Glomerular endothelial cell (primary cell): ENCODE measurements at regions not wholly inside any gene's neighbourhood (a gene's known extent, or its start where the extent isn't known, plus 50 kb on each side); places are given as distances from the start of the nearest gene placed in this dataset.

Experiments
- DNase-seq: peaks from one replicate; pipeline ENCODE4 v3.0.0-alpha.2; 2011; ENCODE audit warnings: low read depth, low spot score; ENCODE audit errors: extremely low read depth

GRCh38 chr2:45275242-45275805 is 266.1 kb upstream of the SIX2 start:
- no peak for DNase-seq

- DNase-seq = no peak
Measured at GRCh38 chr2:45274250-45274926, 265.1 kb upstream of the SIX2 start.

DNA sequence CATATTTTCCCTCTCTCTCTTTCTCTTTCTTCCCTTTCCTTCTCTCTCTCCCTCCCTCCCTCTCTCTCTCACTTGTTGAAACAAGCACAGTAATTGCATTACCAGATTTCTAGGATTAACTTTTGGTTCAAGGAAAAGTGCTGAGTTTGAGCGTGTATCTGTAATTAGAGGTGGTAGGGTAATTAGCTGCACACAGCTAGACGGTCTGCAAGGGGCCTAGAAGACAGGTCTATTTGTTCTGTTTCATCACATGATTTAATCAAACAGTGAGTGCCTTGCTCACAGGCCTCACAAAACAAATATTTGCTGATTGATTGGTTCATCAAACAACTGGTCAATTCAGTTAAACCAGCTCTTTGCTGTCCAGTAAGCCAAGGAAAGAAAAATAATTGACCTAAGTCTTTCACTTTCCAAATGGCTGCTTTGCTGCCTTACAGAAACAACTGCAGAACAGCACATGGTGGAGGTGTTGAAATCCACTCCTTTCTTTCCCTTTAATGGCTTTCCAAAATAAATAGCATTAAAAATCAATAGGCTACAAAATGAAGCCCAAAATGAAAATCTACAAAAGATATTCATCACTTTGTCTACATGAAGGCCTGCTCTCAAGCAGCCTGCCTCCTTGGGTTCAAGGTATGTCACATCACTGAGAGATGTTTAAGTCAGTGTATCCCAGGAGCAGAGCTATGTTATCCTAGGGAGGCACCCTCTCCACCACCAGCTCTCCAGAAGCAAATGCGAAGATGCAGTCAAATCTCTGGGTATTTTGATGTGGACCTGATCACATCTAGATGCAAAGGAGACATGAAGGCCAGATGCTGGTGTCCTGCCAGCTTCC is 264.4 kb upstream of the SIX2 start:
- DNase-seq = no peak

- DNase-seq = no peak
Measured at GRCh38 chr2:45272549-45273265, 263.5 kb upstream of the SIX2 start.

GRCh38 chr2:45269149-45269793 is 260.0 kb upstream of the SIX2 start:
- no peak for DNase-seq

GRCh38 chr2:45268631-45269030 is 259.4 kb upstream of the SIX2 start:
- no peak for DNase-seq

DNA sequence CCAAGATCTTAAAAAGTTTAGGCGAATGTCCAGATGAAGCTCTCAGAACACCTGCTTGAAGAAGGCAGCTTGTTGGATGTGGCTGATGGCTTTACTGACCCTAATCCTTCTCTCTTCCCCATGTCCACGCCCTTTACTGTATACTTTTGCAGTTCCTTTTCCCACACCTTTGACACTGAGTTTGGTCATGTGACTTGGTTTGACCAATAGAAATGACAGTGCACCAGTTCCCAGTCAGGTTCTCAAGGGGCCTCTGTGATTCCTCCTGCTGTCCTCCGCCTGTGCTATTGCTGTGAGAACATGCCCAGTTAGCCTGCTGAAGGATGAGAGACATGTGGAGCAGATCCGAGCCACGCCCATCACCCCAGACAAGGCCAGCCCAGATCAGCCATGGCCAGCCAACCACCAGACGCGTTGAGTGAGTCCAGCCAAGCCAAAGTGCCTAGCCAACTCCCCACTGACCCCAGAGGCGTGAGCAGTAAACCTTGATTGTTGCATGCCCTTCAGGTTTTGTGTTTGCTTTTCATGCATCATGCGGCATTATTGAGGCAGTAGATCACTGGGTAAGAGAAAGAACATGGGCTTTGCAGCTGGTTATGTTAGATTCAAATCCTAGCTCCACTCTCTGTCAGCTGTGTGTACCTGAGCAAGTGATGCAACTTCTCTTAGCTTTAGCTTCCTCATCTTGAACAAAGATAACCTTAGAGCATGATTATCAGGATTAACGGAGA is 258.0 kb upstream of the SIX2 start:
- no peak for DNase-seq

DNA sequence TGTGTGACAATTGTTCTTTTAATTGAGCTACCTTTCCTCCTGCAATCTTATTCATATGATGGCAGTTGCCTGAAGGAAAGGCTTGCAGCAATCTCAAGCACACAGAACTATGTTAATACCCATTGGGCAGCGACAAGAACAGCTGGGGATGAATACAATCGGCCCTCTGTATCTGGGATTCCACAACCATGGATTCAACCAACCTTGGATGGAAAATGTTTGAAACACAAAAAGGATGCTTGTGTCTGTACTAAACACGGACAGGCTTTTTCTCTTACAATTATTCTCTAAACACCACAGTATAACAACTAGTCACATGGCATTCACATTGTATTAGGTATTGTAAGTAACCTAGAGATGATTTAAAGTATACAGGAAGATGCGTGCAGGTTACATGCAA is 256.1 kb upstream of the SIX2 start:
- no peak for DNase-seq

- no peak for DNase-seq
Measured at GRCh38 chr2:45264227-45265225, 255.3 kb upstream of the SIX2 start.

- no peak for DNase-seq
Measured at GRCh38 chr2:45263147-45263546, 253.9 kb upstream of the SIX2 start.

GRCh38 chr2:45261746-45262145 is 252.5 kb upstream of the SIX2 start:
- no peak for DNase-seq

DNA sequence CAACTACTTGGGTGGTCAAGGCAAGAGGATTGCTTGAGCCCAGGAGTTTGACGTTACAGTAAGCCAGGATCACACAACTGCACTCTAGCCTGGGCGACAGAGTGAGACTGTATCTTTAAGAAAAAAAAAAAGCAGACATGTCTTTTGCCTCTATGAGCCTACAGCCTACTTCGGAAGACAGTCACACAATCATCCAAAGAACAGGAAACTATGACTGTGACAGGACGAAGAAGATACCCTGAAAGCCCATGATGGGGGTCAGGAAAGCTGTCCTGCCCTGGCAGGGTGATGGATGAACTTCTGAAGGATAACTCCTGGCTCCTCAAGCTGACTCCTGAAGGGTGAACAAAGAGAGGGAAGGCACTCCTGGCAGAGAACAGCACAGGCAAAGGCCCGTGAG is 251.7 kb upstream of the SIX2 start:
- DNase-seq = no peak

GRCh38 chr2:45259547-45260160 is 250.4 kb upstream of the SIX2 start:
- DNase-seq = no peak

DNA sequence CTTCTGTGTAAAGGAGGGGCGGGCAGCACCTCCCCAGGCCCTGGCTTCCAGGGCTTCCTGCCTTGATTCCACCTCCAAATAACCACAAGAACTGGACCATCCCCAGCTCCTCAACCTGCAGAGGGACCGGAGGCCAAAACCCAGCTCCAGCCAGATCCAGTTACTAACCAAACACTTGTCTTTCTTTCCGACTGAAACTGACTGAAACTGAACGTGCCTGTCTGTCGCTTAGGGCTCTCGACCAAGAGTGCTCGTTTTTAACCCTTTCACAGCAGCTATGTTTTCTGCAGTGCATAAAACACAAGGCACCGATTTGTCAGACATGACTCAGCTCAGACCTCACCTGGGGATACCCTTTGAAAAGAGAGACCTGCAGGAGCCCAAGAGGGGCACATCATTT is 249.9 kb upstream of the SIX2 start:
- no peak for DNase-seq

GRCh38 chr2:45258311-45258710 is 249.1 kb upstream of the SIX2 start:
- no peak for DNase-seq

DNA sequence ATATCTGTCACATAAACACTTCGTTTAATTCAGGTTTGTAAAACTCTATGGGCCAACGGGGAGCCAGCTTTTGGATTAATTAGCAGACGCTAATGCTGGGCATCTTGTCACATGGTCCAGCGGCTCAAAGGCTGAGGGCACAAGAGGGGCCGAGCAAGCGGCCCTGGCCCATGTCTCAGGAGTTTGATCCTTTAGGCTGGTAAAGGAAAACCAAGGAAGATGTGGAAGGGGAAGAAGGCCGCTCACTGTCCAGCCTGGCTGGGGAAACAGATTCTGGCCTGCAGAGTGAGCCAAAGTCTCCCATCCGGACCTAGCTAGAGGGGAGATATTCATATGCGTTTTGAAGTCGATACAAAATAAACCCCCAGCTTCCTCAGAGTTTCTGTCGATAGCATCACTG is 248.6 kb upstream of the SIX2 start:
- no peak for DNase-seq

GRCh38 chr2:45256867-45257641 is 247.8 kb upstream of the SIX2 start:
- no peak for DNase-seq
